K562 (cell line): ENCODE measurements at regions not wholly inside any gene's neighbourhood (a gene's known extent, or its start where the extent isn't known, plus 50 kb on each side); places are given as distances from the start of the nearest gene placed in this dataset.

Source experiments
- ATAC-seq: fragments of 200-7000 bp; cut with Tn5 transposase; 3 replicates; pipeline ENCODE4 v1.9.1; 2020; ENCODE audit warnings: moderate library complexity
- BruUV-seq: library from RNA; stranded (reverse); fragments of 400-500 nt; replicated peaks from 2 replicates; lab custom pipeline; 2021; lab: Mats Ljungman, UMichigan
- CTCF ChIA-PET: fragments of 300-600 bp; formaldehyde crosslinking; extraction: SDS; loops from one replicate; lab custom pipeline; 2021; ENCODE audit warnings: low intra/inter-chr PET ratio; lab: Yijun Ruan, JAX
- POLR2A ChIA-PET: fragments of 300-600, 350-650 bp; sonication (Branson Sonifier 250); formaldehyde crosslinking; extraction: SDS; loops from one replicate; lab custom pipeline; 2021; ENCODE audit warnings: antibody characterized with exemption, inconsistent platforms; lab: Yijun Ruan, JAX
- DNase-seq, 4 experiments: peaks; one replicate each; pipeline versions ENCODE4 v3.0.0 to v3.0.0-alpha.2; 2011 to 2018; ENCODE audit warnings: low spot score in 3 of 4, mixed read lengths in 3 of 4; ENCODE audit errors: extremely low read depth in 1 of 4
- FAIRE-seq: peaks from 2 replicates; lab custom pipeline; 2011; peaks lifted over from hg19 to GRCh38; lab: Jason Lieb, UNC
- H2AFZ ChIP-seq: 2 replicates; pipeline ENCODE4 v1.6.0; 2011; ENCODE audit warnings: low read depth, low read length, control low read depth, inconsistent platforms
- H3K27ac ChIP-seq: fragments of 200-600 bp; 3 replicates; pipeline ENCODE4 v1.8.0; 2011; ENCODE audit warnings: low read depth, mild to moderate bottlenecking, control low read depth, inconsistent platforms, low read length, moderate library complexity, mixed read lengths; ENCODE audit errors: extremely low read depth
- H3K27me3 ChIP-seq, 2 experiments: fragments of 300-600 bp in 1 of 2; 2 replicates in 1 of 2; 3 replicates in 1 of 2; pipeline versions ENCODE4 v1.6.0 to v1.8.0; 2011; ENCODE audit warnings: inconsistent platforms in 2 of 2, low read length in 2 of 2, mild to moderate bottlenecking in 1 of 2, mixed read lengths in 1 of 2, moderate library complexity in 1 of 2; ENCODE audit not compliant: control insufficient read depth in 2 of 2, insufficient read depth in 2 of 2
- H3K36me3 ChIP-seq: fragments of 300-600 bp; 3 replicates; pipeline ENCODE4 v1.8.0; 2011; ENCODE audit warnings: mild to moderate bottlenecking, low read length, inconsistent platforms; ENCODE audit not compliant: control insufficient read depth, insufficient read depth
- H3K4me1 ChIP-seq, 2 experiments: fragments of 200-600 bp in 1 of 2; replicated peaks in 1 of 2; 2 replicates in 1 of 2; 3 replicates in 1 of 2; pipeline versions ENCODE4 v1.5.1 to v1.8.0; 2011; ENCODE audit warnings: inconsistent platforms in 2 of 2, low read length in 2 of 2, mild to moderate bottlenecking in 1 of 2, mixed read lengths in 1 of 2, moderate library complexity in 1 of 2; ENCODE audit not compliant: control insufficient read depth in 2 of 2, insufficient read depth in 2 of 2
- H3K4me2 ChIP-seq: 2 replicates; pipeline ENCODE4 v1.6.1; 2011; ENCODE audit warnings: low read length, control low read depth, inconsistent platforms, mixed read lengths; ENCODE audit not compliant: insufficient read depth
- H3K4me3 ChIP-seq: fragments of 200-600 bp; sonication (generic), shearing (Covaris generic); 2 replicates; pipeline ENCODE4 v1.5.1; 2016; ENCODE audit warnings: control low read depth, inconsistent platforms
- H3K79me2 ChIP-seq: fragments of 200-600 bp; 3 replicates; pipeline ENCODE4 v1.8.0; 2011; ENCODE audit warnings: low read length, inconsistent platforms; ENCODE audit not compliant: control insufficient read depth, insufficient read depth
- H3K9ac ChIP-seq, 2 experiments: 2 replicates each; pipeline versions ENCODE4 v1.6.0 to v1.6.1; 2011; ENCODE audit warnings: low read depth in 2 of 2, low read length in 2 of 2, control low read depth in 1 of 2, inconsistent platforms in 1 of 2, mild to moderate bottlenecking in 1 of 2, mixed read lengths in 1 of 2; ENCODE audit not compliant: insufficient read depth in 1 of 2
- H3K9me1 ChIP-seq: one replicate; pipeline ENCODE4 v1.6.0; 2011; ENCODE audit warnings: inconsistent platforms, mild to moderate bottlenecking, low read length, moderate library complexity; ENCODE audit not compliant: control insufficient read depth, insufficient read depth
- H3K9me3 ChIP-seq: replicated peaks from 2 replicates; pipeline ENCODE4 v1.5.1; 2011; ENCODE audit warnings: low read depth, low read length, inconsistent platforms; ENCODE audit not compliant: control insufficient read depth, insufficient read depth
- H4K20me1 ChIP-seq: replicated peaks from 2 replicates; pipeline ENCODE4 v1.6.1; 2011; ENCODE audit warnings: low read length, inconsistent platforms, mixed read lengths; ENCODE audit not compliant: control insufficient read depth, insufficient read depth
- MTA1 ChIP-seq: fragments of 450-650 bp; IDR thresholded peaks from 2 replicates; pipeline ENCODE4 v1.6.1; 2017; ENCODE audit warnings: borderline replicate concordance
- POLR2G ChIP-seq: fragments of 200-400 bp; formaldehyde crosslinking; IDR thresholded peaks from 2 replicates; pipeline ENCODE4 v1.6.1; 2017; ENCODE audit warnings: low read depth, mild to moderate bottlenecking, antibody characterized with exemption, low read length, moderate library complexity
- RBM25 ChIP-seq: fragments of 200-400 bp; formaldehyde crosslinking; IDR thresholded peaks from 2 replicates; pipeline ENCODE4 v1.6.1; 2018; ENCODE audit warnings: low read length, low read depth, moderate library complexity; ENCODE audit not compliant: severe bottlenecking
- REST ChIP-seq, 2 experiments: fragments of 450-650 bp; formaldehyde crosslinking in 1 of 2; IDR thresholded peaks; 2 replicates each; pipeline versions ENCODE4 v1.4.0 to v1.6.1; 2014 to 2020; ENCODE audit warnings: mild to moderate bottlenecking in 2 of 2, borderline replicate concordance in 1 of 2, low read depth in 1 of 2
- in situ Hi-C: fragments of 300-500 bp; cut with MboI; formaldehyde crosslinking; loops from 4 replicates; pipeline ENCODE4 v1.15.0; 2018; ENCODE audit warnings: inconsistent platforms, mixed read lengths
- intact Hi-C: fragments of 100-400 bp; cut with micrococcal nuclease; formaldehyde crosslinking; loops from 2 replicates; pipeline ENCODE4 v1.14.2; 2022

- TF ChIP-seq REST (IDR thresholded peaks at IDR 0.05; ENCODE audit: borderline replicate concordance): peak; percentile 97
- peak; percentile 85 for TF ChIP-seq REST (CRISPR knock-in tag; IDR thresholded peaks at IDR 0.05; ENCODE audit: low read depth)
Measured at GRCh38 chr6:98657764-98658163, 176.6 kb upstream of the POU3F2 start (continued).

GRCh38 chr6:98669371-98669770 is 165.0 kb upstream of the POU3F2 start:
- no peak for FAIRE-seq
- Histone ChIP-seq H2AFZ (no peak overlapping the region), H3K4me1 (no peaks in the 10 kb centered on the region), H3K4me3 (no peak overlapping the region), H4K20me1 (no peaks in the 10 kb centered on the region), H3K9me3 (no peaks in the 10 kb centered on the region), H3K9me1 (no peaks in the 10 kb centered on the region), H3K36me3 (no peaks in the 10 kb centered on the region), H3K4me2 (no peak overlapping the region), H3K27me3 (no peaks in the 10 kb centered on the region), H3K27ac (no peak overlapping the region), H3K79me2 (no peaks in the 10 kb centered on the region), H3K9ac (no peak overlapping the region)
- DNase-seq: no peak
- CTCF ChIA-PET: no interaction called here
- no peak for ATAC-seq
- no TSS peak for BruUV-seq
- in situ Hi-C loops: no loop called here
- POLR2A ChIA-PET: interaction anchor here (0.7 kb wide), 1 partner anchor 12 kb away, joined by 3 read pairs; no protein-coding TSS in a partner anchor
- intact Hi-C loops: no loop called here
- TF ChIP-seq MTA1: no peak
- TF ChIP-seq RBM25: no peak
- TF ChIP-seq POLR2G: no peak
